Fibroblast of skin of back (primary cell): ENCODE measurements at regions not wholly inside any gene's neighbourhood (a gene's known extent, or its start where the extent isn't known, plus 50 kb on each side); places are given as distances from the start of the nearest gene placed in this dataset.
A peak's percentile ranks its signal among the peaks of the same experiment; 100 is the strongest.

Experiments used
- DNase-seq: peaks from one replicate; pipeline ENCODE4 v3.0.0-alpha.2; 2013

DNA sequence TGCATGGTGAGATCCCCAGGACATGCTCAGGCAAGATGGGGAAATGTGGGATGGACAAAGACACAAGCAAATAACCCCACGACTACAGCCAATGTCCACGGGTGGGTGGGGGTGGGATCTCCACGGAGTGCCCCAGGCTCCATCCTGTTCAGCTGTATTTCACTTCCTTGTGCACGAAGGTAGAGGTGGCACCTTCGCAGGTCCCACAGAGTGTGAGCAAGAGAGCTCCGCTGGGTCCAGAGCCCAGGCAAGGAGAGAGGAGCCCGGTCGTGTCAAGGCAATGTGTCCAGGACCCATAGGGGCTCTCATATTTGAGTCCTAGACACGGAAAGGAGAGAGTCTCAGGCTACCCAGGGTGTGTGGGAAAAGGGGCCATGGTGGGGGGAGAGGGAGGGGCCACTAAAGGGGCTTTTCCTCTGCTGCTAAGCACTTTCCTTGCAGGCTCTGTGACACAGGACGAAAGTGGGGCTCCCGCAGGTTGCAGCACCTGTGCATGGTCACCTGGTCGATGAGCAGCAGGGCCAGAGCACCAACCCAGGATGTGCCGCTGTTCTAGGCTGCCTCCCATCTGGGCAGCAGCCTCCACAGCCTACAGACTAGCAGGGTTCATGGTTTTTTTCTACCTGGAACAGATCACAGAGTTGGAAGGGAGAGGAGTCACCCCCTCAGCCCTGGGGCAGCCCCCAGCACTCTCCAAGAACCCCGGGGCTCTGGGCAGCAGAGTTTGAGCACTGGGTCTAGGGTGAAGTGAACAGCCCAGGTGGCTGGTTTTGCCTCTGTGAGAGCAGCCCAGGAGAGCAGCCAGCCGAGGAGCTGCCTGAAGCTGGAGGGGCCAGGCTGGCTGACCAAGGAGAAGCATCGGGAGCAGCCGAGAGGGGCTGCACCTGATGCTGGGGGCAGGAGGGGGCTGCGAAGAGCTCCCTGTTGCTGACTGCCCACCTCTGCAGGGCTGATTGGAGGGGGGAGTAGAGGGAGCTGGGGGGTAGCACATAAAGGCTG, 100.7 kb upstream of the MVB12B start:
- DNase-seq: no peak

DNA sequence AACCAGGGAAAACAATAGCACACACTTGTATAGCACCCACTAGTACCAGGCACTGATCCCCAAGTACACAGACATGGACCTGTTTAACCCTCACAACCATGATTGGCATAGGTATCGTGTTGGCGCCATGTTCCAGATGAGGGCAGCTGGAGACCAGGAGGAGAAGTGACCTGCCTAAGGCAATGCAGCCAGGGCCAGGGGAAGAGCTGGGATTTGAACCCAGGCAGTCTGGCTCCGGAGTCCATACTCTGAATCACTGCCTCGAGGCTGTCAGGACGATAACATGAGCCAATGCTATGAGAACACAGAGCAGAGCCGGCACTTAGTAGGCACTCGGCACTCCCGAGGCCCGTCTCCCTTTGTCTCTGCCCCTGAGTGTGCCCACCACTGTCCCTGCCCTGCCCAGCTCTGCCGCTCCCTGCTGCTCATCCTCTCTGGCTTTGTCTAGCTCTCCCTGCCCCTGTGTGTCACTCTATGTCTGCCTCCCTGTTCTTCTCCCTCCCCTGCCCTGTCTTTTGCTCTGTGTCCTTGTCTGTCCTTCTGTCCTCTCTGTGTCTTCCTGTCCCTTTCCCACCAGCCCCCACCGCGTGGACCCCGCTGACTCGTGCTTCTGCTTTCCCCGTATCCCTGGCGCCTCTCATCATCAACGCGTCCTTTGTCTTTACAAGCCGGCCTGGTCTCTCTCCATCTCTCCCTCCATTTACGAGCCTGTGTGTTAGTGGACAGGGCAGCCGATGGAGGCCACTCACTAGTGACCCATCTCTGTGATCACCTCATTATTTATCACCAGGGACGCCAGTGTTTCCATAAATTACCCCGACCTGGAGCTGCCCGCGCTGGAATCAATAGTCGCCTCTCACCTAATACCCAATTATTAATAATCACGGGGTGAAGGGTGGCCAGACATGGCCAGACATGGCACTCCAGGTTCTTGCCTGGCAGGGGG, 99.4 kb upstream of the MVB12B start:
- DNase-seq: no peak

- DNase-seq: no peak
Observed at GRCh38 chr9:126228111-126228780, 98.4 kb upstream of the MVB12B start.

DNA sequence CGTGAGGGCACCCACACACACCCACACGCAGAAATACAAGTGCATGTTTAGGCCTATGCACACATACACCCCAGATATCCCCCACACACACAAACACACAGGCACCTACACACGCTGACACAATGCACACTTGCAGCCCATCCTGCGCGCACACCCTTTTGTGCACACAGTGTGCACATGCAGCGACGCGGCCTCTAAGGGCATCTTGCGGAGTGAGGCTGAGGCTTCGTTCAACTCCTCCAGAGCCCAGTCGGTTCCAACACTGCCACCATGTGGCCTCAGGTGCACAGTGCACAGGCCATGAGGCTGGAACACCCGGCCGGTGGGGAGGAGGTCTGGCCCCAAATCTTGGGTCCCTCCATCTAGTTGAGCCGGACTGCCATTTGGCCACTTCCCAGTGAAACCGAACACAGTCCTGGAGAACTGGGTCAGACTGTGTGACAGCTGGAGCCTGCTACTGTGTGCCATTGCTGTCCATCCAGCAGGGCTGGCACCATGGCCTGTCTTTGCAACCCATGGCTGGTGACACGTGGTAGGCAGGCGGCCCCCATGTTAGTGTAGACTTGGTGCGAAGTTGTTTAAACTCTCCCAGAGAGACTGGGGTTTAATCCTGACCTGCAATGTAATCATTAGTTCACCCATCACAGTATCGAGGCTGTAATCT, 97.7 kb upstream of the MVB12B start:
- DNase-seq: peak; percentile 64

GRCh38 chr9:126229501-126229900, 97.1 kb upstream of the MVB12B start:
- no peak for DNase-seq

DNA sequence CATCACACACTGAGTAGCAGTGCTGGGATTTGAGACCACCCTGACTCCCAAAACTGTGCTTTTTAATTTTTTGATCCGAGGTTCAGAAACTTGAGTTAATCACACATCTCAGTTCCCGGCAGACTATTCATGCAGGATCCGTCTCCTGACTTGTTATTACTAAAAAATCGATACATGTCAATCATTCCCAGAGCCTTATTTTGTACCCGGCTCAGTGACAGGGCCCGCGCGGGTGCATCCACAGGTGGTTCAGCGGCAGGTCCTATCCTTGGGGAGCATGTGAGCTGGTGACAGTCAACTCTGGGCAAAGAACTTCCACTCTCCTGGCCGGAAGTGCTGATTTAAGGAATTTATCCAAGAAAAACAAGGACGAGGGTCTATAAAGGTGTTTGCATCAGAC, 95.9 kb upstream of the MVB12B start:
- DNase-seq: no peak

DNA sequence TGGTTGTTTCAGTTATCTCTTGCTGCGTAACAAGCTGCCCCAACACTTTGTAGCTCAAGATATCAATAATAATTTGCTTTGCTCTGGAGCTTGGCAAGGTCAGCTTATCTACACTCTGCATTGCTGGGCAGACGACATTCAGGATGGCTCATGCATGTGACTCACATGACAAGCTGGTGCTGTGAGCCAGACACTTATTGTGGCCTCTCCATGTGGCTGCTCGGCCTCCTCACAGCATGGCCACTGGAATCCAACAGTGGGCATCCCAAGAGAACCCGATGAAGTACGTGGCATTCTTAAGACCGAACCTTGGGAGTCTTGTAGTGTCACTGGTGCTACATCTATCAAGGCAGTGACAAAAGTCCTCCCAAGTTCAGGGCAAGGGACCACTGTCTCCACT, 94.2 kb upstream of the MVB12B start:
- DNase-seq: peak; percentile 21

DNA sequence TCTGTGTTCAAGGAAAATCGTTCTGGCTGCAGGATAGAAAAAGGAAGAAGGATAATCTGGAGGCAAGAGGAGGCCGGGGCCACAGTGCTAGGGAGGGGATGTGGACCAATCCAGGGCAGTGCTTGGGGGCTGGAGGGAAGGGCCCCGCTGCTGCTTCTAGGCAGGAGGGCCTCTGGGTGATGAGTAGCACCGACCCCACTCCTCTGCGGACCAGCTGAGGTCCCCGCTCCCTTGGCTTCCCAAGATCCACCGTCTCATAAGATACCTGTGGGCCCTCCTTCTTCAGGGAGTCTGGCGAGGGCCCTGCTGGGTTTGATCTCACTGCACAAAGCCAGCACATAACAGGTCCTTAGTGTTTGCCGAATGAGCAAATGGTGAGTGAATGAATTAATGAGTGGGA, 93.5 kb upstream of the MVB12B start:
- DNase-seq: no peak

DNA sequence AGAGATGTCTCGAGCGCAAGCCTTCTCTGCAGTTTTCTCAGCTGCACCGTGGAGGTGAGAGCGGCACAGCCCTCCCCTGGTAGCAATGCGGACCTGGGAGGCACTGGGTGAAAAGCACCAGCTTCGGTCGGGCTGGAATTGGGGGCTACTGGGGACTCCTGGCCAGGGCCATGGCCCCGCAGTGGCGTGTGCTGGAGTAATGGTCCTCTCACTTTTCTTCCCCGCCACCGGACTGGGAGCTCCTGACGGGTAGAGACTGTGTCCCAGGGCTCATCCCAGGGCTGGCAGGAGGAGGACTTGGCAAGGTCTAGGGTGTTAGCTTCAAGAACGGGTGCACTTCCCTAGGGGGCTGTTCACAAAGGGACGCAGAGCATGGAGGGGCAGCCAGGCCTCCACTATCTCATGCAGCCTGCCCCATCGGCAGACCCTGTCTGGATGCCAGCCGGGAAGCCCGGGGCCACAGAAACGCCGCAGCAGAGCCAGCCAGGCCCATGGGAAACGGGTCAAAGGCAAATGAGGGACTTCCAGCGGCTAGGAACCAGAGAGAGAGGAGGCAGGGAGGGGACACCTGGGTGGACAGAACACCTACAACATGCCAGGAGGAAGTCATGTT, 92.6 kb upstream of the MVB12B start:
- no peak for DNase-seq

DNA sequence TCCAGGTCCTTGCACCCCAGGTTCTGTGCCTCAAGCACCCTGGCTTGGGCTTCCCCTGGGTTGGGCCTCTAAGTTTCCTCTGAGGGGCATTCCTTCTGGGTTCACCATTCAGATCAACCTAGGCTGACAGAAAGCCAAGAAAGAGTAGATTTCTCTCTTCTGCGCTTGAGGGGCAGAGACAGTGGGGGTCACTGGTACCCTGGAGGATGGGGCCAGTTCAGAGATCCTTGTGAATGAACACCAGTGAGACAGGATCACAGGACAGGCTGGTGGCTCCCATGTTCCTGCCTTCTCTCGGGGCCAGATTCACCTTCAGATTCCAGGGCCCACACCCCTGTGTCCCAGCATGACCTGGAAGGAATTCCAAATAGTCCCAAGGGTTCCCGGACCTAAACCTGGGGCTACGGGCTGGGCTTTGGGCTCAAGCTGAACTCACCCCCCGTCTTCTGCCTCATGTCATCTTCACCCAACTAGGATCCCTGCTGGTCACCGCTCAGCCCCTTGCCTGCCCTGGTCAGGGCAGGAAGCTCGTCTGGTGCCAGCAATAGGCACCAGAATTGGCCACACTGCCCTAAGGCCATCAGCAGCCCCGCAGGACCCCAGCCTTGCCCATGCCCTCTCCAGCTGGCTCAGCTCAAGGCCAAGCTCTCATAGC, 91.8 kb upstream of the MVB12B start:
- no peak for DNase-seq

GRCh38 chr9:126235336-126236243, 91.0 kb upstream of the MVB12B start:
- DNase-seq: no peak

DNA sequence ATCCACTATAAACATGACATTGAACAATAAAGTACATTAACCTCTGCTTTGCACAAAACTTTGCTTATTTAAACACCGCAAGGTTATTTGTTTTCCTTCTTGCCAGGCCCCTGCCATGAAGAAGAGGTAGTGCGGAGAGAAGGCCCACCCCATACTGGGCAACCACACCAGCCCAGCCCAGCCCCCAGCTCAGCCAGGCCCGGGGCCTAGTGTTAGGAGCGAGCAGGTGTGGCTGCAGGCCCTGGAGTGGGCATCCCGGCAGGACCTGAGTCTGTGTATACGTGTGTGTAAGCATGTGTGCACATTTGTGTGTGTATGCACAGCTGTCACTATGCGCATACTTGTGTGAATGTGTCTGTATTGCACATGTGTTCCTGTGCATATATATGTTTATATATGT, 90.4 kb upstream of the MVB12B start:
- DNase-seq: no peak

GRCh38 chr9:126238415-126238814, 88.2 kb upstream of the MVB12B start:
- no peak for DNase-seq

DNA sequence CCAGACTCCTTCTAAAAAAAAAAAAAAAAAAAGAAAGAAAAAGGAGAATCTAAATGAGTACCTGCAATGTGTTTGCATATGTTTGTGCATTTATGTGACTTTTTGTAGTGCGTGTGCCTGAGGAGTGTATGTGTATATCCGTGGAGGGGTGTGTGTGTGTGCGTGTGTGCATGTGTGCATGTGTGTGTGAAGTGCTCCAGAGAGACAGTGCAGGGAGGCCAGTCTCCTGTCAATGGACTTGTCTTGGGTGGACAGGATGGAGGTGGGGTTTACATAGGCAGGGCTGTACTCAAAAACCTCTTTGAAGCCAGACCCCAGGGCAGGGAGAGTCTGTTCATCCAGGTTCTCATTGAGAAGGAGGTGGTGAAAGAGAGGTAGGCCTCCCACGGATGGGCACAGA, 87.1 kb upstream of the MVB12B start:
- DNase-seq: no peak

DNA sequence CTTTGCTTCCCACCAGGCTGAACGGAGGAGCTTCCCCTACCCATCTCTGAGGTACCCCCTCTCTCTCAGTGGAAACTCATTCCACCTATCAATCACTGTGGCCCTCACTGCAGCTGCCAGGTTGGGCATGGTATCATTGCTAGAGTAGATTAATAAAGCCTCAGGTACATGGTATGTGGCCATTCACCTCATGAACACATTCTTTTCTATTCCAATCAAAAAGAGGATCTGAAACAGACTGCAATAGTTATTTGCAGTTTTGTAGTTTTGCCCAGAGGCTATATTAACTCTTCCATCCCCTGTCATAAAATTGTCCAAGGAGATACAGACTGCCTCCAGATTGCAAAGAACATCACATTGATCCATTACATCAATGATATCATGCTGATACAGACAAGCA, 85.8 kb upstream of the MVB12B start:
- no peak for DNase-seq

DNA sequence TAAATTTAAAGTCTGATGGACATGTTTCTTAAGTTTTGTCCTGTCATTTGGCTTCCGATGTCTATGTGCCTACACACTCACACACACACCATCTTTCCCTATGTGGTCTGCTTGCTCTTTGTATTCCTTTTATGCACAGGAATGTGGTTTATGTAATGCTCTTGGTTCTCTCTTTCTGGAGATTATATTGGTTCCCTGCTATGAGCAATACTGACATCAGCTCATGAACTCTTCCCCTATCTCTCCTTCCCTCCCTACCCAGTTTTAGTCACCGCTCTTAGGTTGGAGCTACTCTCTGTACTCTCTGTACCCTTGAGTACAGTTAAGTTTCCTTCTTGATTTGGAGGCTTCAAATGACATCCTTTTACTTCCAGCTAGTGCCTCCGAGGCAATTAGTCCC, 77.9 kb upstream of the MVB12B start:
- DNase-seq: peak; percentile 85

- no peak for DNase-seq
Observed at GRCh38 chr9:126261584-126262356, 64.9 kb upstream of the MVB12B start.

GRCh38 chr9:126262738-126263137, 63.9 kb upstream of the MVB12B start:
- no peak for DNase-seq

- DNase-seq: no peak
Observed at GRCh38 chr9:126270556-126270955, 56.1 kb upstream of the MVB12B start.
